ENCODE measurements at regions not wholly inside any gene's neighbourhood (a gene's known extent, or its start where the extent isn't known, plus 50 kb on each side); places are given as distances from the start of the nearest gene placed in this dataset.

DNA sequence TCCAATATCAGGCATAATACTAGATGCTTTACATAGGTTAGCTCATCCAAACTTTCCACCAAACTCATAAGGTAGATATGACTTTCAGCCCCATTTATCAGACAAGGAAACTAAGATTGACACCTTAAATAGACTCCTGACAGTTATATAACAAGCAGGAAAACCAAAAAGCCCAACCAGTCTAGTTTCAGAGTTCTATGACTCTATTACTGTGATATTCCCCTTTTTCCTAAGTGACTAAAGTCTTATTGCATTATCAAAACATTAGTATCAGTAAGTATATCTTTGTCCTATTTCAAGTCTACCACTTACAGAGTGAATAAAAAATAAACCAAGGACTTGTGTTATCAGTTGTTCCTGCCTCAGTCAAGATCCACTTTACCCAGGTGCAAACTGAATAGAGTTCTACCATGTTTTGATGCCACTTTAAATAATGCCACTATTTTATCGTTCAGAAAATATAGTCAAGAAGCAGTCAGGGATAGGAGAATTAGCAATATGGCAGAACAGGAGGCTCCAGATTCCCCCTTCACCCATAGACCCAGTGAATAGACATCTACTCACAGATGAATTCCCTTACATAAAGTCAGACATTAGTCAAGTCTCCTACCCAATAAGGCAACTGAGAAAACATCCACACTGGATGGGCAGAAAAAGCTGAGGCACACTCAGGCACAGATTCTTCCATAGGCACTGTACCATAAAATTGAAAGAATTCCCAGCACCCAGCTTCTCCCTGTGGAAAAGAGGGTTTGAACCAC is 74.1 kb downstream of the CRPPA start:
- no peak overlapping the region for H3K4me3 ChIP-seq (ENCODE audit: low read depth, low read length)
- DNase-seq (ENCODE audit: low read depth), result no peak
- TF ChIP-seq, protein P1, sequence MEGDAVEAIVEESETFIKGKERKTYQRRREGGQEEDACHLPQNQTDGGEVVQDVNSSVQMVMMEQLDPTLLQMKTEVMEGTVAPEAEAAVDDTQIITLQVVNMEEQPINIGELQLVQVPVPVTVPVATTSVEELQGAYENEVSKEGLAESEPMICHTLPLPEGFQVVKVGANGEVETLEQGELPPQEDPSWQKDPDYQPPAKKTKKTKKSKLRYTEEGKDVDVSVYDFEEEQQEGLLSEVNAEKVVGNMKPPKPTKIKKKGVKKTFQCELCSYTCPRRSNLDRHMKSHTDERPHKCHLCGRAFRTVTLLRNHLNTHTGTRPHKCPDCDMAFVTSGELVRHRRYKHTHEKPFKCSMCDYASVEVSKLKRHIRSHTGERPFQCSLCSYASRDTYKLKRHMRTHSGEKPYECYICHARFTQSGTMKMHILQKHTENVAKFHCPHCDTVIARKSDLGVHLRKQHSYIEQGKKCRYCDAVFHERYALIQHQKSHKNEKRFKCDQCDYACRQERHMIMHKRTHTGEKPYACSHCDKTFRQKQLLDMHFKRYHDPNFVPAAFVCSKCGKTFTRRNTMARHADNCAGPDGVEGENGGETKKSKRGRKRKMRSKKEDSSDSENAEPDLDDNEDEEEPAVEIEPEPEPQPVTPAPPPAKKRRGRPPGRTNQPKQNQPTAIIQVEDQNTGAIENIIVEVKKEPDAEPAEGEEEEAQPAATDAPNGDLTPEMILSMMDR (IDR thresholded peaks at IDR 0.05; ENCODE audit: control insufficient read depth, extremely low read depth, insufficient read depth), result no peak

DNA sequence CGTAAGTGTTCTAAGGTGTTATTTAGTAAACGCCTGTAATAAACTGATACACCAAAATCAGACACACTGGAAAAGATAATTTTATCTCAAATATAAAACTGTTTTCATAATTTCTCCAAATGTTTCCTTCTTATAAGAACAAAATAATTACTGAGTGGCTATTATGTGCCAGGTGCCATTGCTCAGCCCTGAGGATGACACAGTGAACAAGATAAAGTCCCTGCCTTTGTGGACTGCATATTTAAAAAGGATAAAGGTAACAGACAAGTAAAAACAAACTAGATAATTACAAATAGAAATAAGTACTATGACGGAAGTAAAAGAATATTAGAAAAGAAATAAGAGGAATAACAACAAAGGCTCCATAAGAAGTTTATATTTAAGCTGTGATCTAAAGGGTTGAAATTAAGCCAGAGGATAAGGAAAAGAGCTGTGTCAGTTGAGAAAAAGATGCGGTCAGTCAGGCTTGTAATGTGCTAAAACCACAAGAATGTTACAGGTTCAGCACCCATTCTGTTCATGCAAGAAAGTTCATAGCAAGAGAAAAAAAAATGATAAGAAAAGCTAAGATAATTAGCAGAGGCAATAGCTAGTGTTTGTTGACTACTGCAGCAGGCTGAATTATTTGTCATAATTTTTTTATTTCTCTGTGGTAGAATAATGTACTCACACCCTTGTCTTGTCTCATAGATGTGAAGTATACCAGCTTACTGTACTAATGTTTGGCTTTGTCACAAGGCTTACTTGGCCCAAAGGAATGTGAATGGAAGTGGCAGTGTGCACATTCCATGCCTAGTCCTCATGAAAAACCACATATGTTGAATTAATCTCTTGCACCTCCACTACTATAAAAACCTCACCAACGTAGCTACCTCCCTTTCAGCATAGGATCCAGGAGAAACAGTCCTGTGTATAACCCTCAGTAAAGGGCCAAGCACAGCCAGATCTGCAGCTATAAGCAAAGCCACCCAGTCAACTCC is 75.1 kb downstream of the CRPPA start:
- TF ChIP-seq, protein P1 (IDR thresholded peaks at IDR 0.05; ENCODE audit: control insufficient read depth, extremely low read depth, insufficient read depth), result no peak
- no peak overlapping the region for H3K4me3 ChIP-seq (ENCODE audit: low read depth, low read length)
- DNase-seq (ENCODE audit: low read depth), result no peak

DNA sequence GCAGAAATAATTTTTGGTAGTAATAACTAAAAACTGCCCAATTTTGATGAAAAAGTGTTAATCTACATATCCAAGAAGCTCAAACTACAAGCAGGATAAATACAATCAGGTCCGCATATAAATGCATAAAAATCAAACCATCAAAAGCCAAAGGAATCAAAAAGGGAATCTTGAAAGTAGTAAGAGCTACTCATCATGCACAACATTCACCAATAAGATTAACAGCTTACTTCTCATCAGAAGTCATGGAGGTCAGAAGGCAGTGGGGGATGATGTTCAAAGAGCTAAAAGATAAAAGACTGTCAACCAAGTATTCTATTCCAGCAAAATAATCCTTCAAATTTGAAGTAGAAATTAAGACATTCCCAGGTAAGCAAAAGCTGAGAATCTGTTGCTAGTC is 76.4 kb downstream of the CRPPA start:
- H3K4me3 ChIP-seq (ENCODE audit: low read depth, low read length), result no peak overlapping the region
- TF ChIP-seq, protein P1 (IDR thresholded peaks at IDR 0.05; ENCODE audit: control insufficient read depth, extremely low read depth, insufficient read depth), result no peak
- no peak for DNase-seq (ENCODE audit: low read depth)

DNA sequence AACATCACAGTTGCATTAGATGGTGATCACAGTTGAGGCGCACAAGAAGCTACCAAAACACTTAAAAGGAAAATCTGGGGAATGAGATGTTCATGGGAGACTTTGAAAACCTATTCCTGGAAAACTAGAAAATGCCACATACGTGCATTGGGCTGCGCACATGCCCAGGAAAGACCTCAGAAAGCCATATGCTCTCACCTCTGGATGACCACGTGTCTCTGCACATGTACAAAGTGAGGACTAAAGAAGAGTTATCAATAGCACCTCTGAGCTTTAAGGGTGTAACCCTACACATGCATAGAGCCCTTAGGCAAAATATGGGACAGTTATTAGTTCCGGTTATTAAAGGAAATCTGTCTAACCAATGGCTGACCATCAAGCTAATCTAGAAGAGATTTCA is 77.7 kb downstream of the CRPPA start:
- TF ChIP-seq, protein P1 (IDR thresholded peaks at IDR 0.05; ENCODE audit: control insufficient read depth, extremely low read depth, insufficient read depth), result no peak
- H3K4me3 ChIP-seq (ENCODE audit: low read depth, low read length), result no peak overlapping the region

DNA sequence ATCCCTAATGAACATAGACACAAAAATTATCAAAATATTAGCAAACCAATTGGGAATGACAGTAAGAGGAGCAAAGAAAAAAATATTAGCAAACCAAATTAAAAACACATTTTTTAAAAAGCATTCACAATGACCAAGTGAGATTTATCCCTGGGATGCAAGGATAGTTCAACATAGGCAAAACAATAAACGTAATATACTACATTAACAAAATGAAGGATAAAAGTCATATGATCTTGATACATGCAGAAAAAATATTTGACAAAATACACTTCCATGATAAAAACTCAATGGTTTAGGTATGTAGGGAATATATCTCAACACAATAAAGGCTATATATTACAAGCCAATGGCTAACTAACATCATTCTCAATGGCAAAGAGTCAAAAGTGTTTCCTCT is 83.3 kb downstream of the CRPPA start:
- TF ChIP-seq, protein P1 (IDR thresholded peaks at IDR 0.05; ENCODE audit: control insufficient read depth, extremely low read depth, insufficient read depth), result no peak
- no peak for DNase-seq (ENCODE audit: low read depth)
- no peak overlapping the region for H3K4me3 ChIP-seq (ENCODE audit: low read depth, low read length)

More for the DNA sequence above, 77.7 kb downstream of the CRPPA start:
- no peak for DNase-seq (ENCODE audit: low read depth)

DNA sequence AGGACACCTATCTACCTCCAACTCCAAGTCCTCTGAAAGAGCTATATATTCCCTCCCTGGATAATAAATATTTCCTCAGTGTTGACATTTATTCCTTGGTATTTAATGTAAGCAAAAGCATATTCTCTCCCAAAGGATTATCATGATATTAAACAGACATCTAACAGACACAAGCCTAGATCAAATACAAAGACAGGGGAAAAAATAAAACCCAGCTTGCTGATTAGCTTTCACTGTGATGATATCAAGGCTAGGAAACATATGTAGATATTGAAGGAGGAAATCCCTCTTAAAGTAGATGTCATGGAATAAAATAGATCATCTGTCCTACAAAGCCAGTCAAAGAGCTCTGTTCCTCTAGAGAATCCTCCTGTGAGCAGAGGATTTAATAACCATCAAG is 95.2 kb downstream of the CRPPA start:
- TF ChIP-seq, protein P1 (IDR thresholded peaks at IDR 0.05; ENCODE audit: control insufficient read depth, extremely low read depth, insufficient read depth), result no peak
- DNase-seq (ENCODE audit: low read depth), result no peak
- H3K4me3 ChIP-seq (ENCODE audit: low read depth, low read length), result no peak overlapping the region

Data from LNCaP clone FGC (cell line).